H9 (cell line): ENCODE measurements at regions not wholly inside any gene's neighbourhood (a gene's known extent, or its start where the extent isn't known, plus 50 kb on each side); places are given as distances from the start of the nearest gene placed in this dataset.

Source experiments
- DNase-seq: peaks from one replicate; pipeline ENCODE4 v3.0.0-alpha.2; 2017
- H2AFZ ChIP-seq: one replicate; pipeline ENCODE4 v1.6.1; 2013; ENCODE audit warnings: mild to moderate bottlenecking, low read length, control low read depth, moderate library complexity
- H2AK5ac ChIP-seq: 2 replicates; pipeline ENCODE4 v1.6.1; 2013; ENCODE audit warnings: low read length, control low read depth, mixed read lengths; ENCODE audit not compliant: insufficient read length
- H2BK120ac ChIP-seq: one replicate; pipeline ENCODE4 v1.6.1; 2013; ENCODE audit warnings: low read depth, mild to moderate bottlenecking, low read length, control low read depth, inconsistent platforms; ENCODE audit not compliant: poor library complexity, severe bottlenecking
- H2BK12ac ChIP-seq: 2 replicates; pipeline ENCODE4 v1.6.1; 2013; ENCODE audit warnings: low read length, control low read depth, mixed read lengths, low read depth; ENCODE audit not compliant: insufficient read length
- H2BK15ac ChIP-seq: 2 replicates; pipeline ENCODE4 v1.6.1; 2013; ENCODE audit warnings: low read depth, low read length, control low read depth
- H2BK20ac ChIP-seq: one replicate; pipeline ENCODE4 v1.6.1; 2013; ENCODE audit warnings: low read depth, mild to moderate bottlenecking, low read length, control low read depth, inconsistent platforms; ENCODE audit not compliant: poor library complexity, severe bottlenecking
- H2BK5ac ChIP-seq: 2 replicates; pipeline ENCODE4 v1.6.1; 2013; ENCODE audit warnings: low read length, control low read depth, mixed read lengths; ENCODE audit not compliant: insufficient read length
- H3K14ac ChIP-seq: 2 replicates; pipeline ENCODE4 v1.6.1; 2013; ENCODE audit warnings: low read length, control low read depth; ENCODE audit not compliant: insufficient read depth
- H3K18ac ChIP-seq: 2 replicates; pipeline ENCODE4 v1.6.1; 2013; ENCODE audit warnings: low read depth, mild to moderate bottlenecking, mixed read lengths, low read length, control low read depth; ENCODE audit not compliant: insufficient read length
- H3K23ac ChIP-seq: 2 replicates; pipeline ENCODE4 v1.6.1; 2013; ENCODE audit warnings: low read length, control low read depth, mixed read lengths, low read depth; ENCODE audit not compliant: insufficient read length
- H3K23me2 ChIP-seq: 2 replicates; pipeline ENCODE4 v1.6.1; 2013; ENCODE audit warnings: low read depth, mild to moderate bottlenecking, mixed read lengths, low read length, control low read depth; ENCODE audit not compliant: insufficient read length, poor library complexity, severe bottlenecking
- H3K27ac ChIP-seq: 2 replicates; pipeline ENCODE4 v1.5.1; 2013; ENCODE audit warnings: low read length, control low read depth, mixed read lengths, low read depth; ENCODE audit not compliant: insufficient read length
- H3K27me3 ChIP-seq: 2 replicates; pipeline ENCODE4 v1.6.1; 2013; ENCODE audit warnings: low read length, control low read depth, inconsistent platforms; ENCODE audit not compliant: insufficient read depth
- H3K4ac ChIP-seq: 2 replicates; pipeline ENCODE4 v1.6.1; 2013; ENCODE audit warnings: low read depth, mild to moderate bottlenecking, control low read depth, inconsistent platforms, low read length, moderate library complexity
- H3K4me1 ChIP-seq: 2 replicates; pipeline ENCODE4 v1.6.1; 2013; ENCODE audit warnings: low read length, control low read depth, inconsistent platforms; ENCODE audit not compliant: insufficient read depth
- H3K4me2 ChIP-seq: 2 replicates; pipeline ENCODE4 v1.6.1; 2013; ENCODE audit warnings: low read length, control low read depth, mixed read lengths; ENCODE audit not compliant: insufficient read length, insufficient read depth
- H3K56ac ChIP-seq: 2 replicates; pipeline ENCODE4 v1.6.1; 2013; ENCODE audit warnings: low read depth, mild to moderate bottlenecking, mixed read lengths, low read length, control low read depth; ENCODE audit not compliant: insufficient read length
- H3K79me1 ChIP-seq: 2 replicates; pipeline ENCODE4 v1.6.1; 2013; ENCODE audit warnings: low read depth, mild to moderate bottlenecking, moderate library complexity, low read length, control low read depth, inconsistent platforms; ENCODE audit not compliant: insufficient read depth, poor library complexity, severe bottlenecking
- H3K79me2 ChIP-seq: 2 replicates; pipeline ENCODE4 v1.6.1; 2013; ENCODE audit warnings: low read length, control low read depth, inconsistent platforms; ENCODE audit not compliant: insufficient read depth
- H3K9ac ChIP-seq: 2 replicates; pipeline ENCODE4 v1.6.1; 2013; ENCODE audit warnings: low read length, control low read depth, mixed read lengths; ENCODE audit not compliant: insufficient read length; ENCODE audit errors: extremely low read depth
- H3K9me3 ChIP-seq: one replicate; pipeline ENCODE4 v1.6.1; 2013; ENCODE audit warnings: low read depth, low read length, inconsistent platforms; ENCODE audit not compliant: control insufficient read depth
- H3T11ph ChIP-seq: one replicate; pipeline ENCODE4 v1.6.1; 2013; ENCODE audit warnings: mild to moderate bottlenecking, low read length, control low read depth, inconsistent platforms
- H4K20me1 ChIP-seq: one replicate; pipeline ENCODE4 v1.6.1; 2013; ENCODE audit not compliant: control insufficient read depth, insufficient read length, insufficient read depth
- H4K5ac ChIP-seq: 2 replicates; pipeline ENCODE4 v1.6.1; 2013; ENCODE audit warnings: low read depth, mild to moderate bottlenecking, mixed read lengths, low read length, control low read depth; ENCODE audit not compliant: insufficient read length
- H4K8ac ChIP-seq: replicated peaks from 2 replicates; pipeline ENCODE4 v1.6.1; 2013; ENCODE audit warnings: low read length, control low read depth, mixed read lengths, low read depth; ENCODE audit not compliant: insufficient read length
- H4K91ac ChIP-seq: 2 replicates; pipeline ENCODE4 v1.6.1; 2013; ENCODE audit warnings: low read depth, mild to moderate bottlenecking, moderate library complexity, mixed read lengths, low read length, control low read depth; ENCODE audit not compliant: insufficient read length
- H3K27ac Mint-ChIP-seq, 3 experiments: 2 replicates in 2 of 3; 3 replicates in 1 of 3; pipeline ENCODE4 v1.8.0; 2020 to 2021; ENCODE audit warnings: mixed read lengths in 3 of 3, mild to moderate bottlenecking in 1 of 3, moderate library complexity in 1 of 3
- H3K27me3 Mint-ChIP-seq: 2 replicates; pipeline ENCODE4 v1.8.0; 2021; ENCODE audit warnings: low read depth, mild to moderate bottlenecking, moderate library complexity, mixed read lengths
- H3K36me3 Mint-ChIP-seq, 3 experiments: 2 replicates in 2 of 3; 3 replicates in 1 of 3; pipeline ENCODE4 v1.8.0; 2020 to 2021; ENCODE audit warnings: low read depth in 3 of 3, mixed read lengths in 3 of 3; ENCODE audit not compliant: insufficient read depth in 1 of 3
- H3K4me1 Mint-ChIP-seq, 2 experiments: 2 replicates each; pipeline ENCODE4 v1.8.0; 2020; ENCODE audit warnings: mixed read lengths in 2 of 2
- H3K4me3 Mint-ChIP-seq, 2 experiments: 2 replicates in 1 of 2; 3 replicates in 1 of 2; pipeline ENCODE4 v1.8.0; 2020 to 2021; ENCODE audit warnings: mild to moderate bottlenecking in 2 of 2, mixed read lengths in 2 of 2, moderate library complexity in 1 of 2
- H3K9me3 Mint-ChIP-seq, 2 experiments: 2 replicates in 1 of 2; 3 replicates in 1 of 2; pipeline ENCODE4 v1.8.0; 2020; ENCODE audit warnings: mild to moderate bottlenecking in 2 of 2, mixed read lengths in 2 of 2, moderate library complexity in 1 of 2
- CTCF ChIP-seq: fragments of 200-600 bp; sonication (generic); conservative IDR thresholded peaks from 3 replicates; pipeline ENCODE4 v1.8.0; 2021; ENCODE audit warnings: antibody characterized with exemption, mild to moderate bottlenecking
- WGBS: extraction: QIAGEN DNeasy Blood & Tissue Kit; methylation state at CpG from one replicate; pipeline ENCODE4 v1.1.7; 2013; ENCODE audit warnings: missing lambda C conversion rate, low lambda C conversion rate, mixed read lengths; ENCODE audit not compliant: insufficient read length; ENCODE audit errors: extremely low coverage; 5-methylcytosine and 5-hydroxymethylcytosine counted together

DNA sequence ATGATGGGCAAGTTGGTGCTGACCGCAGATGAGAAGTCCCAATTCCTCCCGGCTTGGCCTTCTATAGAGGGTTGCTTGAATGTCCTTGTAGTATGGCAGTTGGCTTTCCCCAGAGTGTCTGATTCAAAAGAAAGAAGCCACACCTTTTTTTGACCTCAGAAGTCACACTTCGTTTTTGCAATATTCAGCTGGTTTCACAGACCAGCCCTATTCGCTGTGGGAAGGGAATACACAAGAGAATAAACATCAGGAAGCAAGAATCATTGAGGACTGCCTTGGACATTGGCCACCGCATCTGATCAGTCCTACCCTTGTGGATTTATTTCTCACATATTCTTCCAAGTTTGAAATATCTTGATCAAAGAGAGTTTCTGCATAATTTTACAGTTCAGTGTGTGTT is 228.6 kb upstream of the SUCLG2 start:
- H3K4me2 ChIP-seq: no peak overlapping the region
- no peak overlapping the region for H3T11ph ChIP-seq
- no peaks in the 10 kb centered on the region for H3K9me3 ChIP-seq
- no peak overlapping the region for H2BK120ac ChIP-seq
- Mint-ChIP-seq H3K9me3 (peaks cover 3 to 4% of the 10 kb centered on the region in 2 experiments; a peak in 2 of 5 replicates), H3K4me1 (no peaks in the 10 kb centered on the region), H3K4me3 (no peak overlapping the region), H3K27ac (no peak overlapping the region), H3K27me3 (peaks cover 1% of the 10 kb centered on the region; the same call in 1 of the 2 replicates), H3K36me3 (peaks cover 0 to 4% (median 3%) of the 10 kb centered on the region in 3 experiments; a peak in 2 of 7 replicates)
- H3K4me1 ChIP-seq: no peaks in the 10 kb centered on the region
- H3K79me1 ChIP-seq: no peaks in the 10 kb centered on the region
- no peak overlapping the region for H2BK20ac ChIP-seq
- WGBS: no CpG with 5 or more reads among the region's 5 CpGs
- H2BK5ac ChIP-seq: no peak overlapping the region
- H3K27ac ChIP-seq: no peak overlapping the region
- no peak overlapping the region for H3K4ac ChIP-seq
- no peaks in the 10 kb centered on the region for H3K27me3 ChIP-seq
- no peaks in the 10 kb centered on the region for H4K20me1 ChIP-seq
- no peak overlapping the region for H4K8ac ChIP-seq
- no peak for DNase-seq
- no peaks in the 10 kb centered on the region for H3K79me2 ChIP-seq
- H3K9ac ChIP-seq: no peak overlapping the region
- no peaks in the 10 kb centered on the region for H3K23me2 ChIP-seq
- H4K91ac ChIP-seq: no peak overlapping the region
- H3K18ac ChIP-seq: no peak overlapping the region
- no peak overlapping the region for H2BK12ac ChIP-seq
- no peak overlapping the region for H3K56ac ChIP-seq
- H3K23ac ChIP-seq: no peak overlapping the region
- no peak overlapping the region for H2AFZ ChIP-seq
- no peak overlapping the region for H4K5ac ChIP-seq
- no peak overlapping the region for H2AK5ac ChIP-seq
- no peak overlapping the region for H3K14ac ChIP-seq
- H2BK15ac ChIP-seq: no peak overlapping the region
- TF ChIP-seq CTCF: no peak
